Neuron (in vitro differentiated cells): ENCODE measurements at regions not wholly inside any gene's neighbourhood (a gene's known extent, or its start where the extent isn't known, plus 50 kb on each side); places are given as distances from the start of the nearest gene placed in this dataset.
"Not testable (repeated sequence)": the region's sequence is repeated elsewhere in the genome, so short reads cannot be mapped to it uniquely, and the experiment has no call there.

Experiments used
- H2AFZ ChIP-seq: one replicate; pipeline ENCODE4 v1.6.1; 2013; ENCODE audit warnings: low read depth, mild to moderate bottlenecking, inconsistent platforms, low read length, moderate library complexity
- H3K27me3 ChIP-seq: one replicate; pipeline ENCODE4 v1.6.1; 2013; ENCODE audit warnings: low read length; ENCODE audit not compliant: insufficient read depth
- H3K36me3 ChIP-seq: one replicate; pipeline ENCODE4 v1.6.1; 2013; ENCODE audit warnings: low read length; ENCODE audit not compliant: insufficient read depth
- H3K4me1 ChIP-seq: one replicate; pipeline ENCODE4 v1.6.1; 2013; ENCODE audit warnings: low read length; ENCODE audit not compliant: insufficient read depth
- H3K4me3 ChIP-seq: 2 replicates; pipeline ENCODE4 v1.5.1; 2013; ENCODE audit warnings: mild to moderate bottlenecking, low read length, moderate library complexity
- H3K9me3 ChIP-seq: one replicate; pipeline ENCODE4 v1.6.1; 2013; ENCODE audit warnings: low read length

- H3K36me3 ChIP-seq, result no peaks in the 10 kb centered on the region
- no peaks in the 10 kb centered on the region for H3K9me3 ChIP-seq
- H3K4me3 ChIP-seq, result no peak overlapping the region
- no peaks in the 10 kb centered on the region for H3K27me3 ChIP-seq
- no peaks in the 10 kb centered on the region for H3K4me1 ChIP-seq
- H2AFZ ChIP-seq, result no peak overlapping the region
Measured at GRCh38 chr10:7108141-7108540, 302.7 kb downstream of the SFMBT2 start.

DNA sequence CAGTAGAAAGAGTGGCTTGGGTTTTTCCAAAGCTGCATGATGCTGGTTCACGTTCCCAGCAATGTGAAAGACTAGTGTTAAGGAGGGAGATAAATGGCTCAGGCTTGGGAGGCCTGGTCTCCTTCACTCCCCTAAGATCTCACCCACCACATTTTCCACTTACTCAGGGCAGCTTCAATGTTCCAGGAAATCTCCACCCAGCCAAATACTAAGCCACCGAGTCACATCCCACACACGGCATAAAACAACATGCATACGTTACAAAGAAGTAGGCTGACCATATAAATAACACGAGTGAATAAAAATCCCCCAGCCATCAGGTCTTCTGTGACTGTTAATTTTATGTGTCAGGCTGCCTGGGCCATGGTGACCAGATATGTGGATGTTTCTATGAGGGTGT lies 303.5 kb downstream of the SFMBT2 start:
- H3K27me3 ChIP-seq, result no peaks in the 10 kb centered on the region
- H2AFZ ChIP-seq, result no peak overlapping the region
- no peaks in the 10 kb centered on the region for H3K9me3 ChIP-seq
- no peaks in the 10 kb centered on the region for H3K4me1 ChIP-seq
- H3K36me3 ChIP-seq, result no peaks in the 10 kb centered on the region
- H3K4me3 ChIP-seq, result no peak overlapping the region

GRCh38 chr10:7104379-7104778 lies 306.5 kb downstream of the SFMBT2 start:
- H3K27me3 ChIP-seq, H3K4me3 ChIP-seq, H3K36me3 ChIP-seq, H3K9me3 ChIP-seq, H3K4me1 ChIP-seq, H2AFZ ChIP-seq: not testable (repeated sequence)

DNA sequence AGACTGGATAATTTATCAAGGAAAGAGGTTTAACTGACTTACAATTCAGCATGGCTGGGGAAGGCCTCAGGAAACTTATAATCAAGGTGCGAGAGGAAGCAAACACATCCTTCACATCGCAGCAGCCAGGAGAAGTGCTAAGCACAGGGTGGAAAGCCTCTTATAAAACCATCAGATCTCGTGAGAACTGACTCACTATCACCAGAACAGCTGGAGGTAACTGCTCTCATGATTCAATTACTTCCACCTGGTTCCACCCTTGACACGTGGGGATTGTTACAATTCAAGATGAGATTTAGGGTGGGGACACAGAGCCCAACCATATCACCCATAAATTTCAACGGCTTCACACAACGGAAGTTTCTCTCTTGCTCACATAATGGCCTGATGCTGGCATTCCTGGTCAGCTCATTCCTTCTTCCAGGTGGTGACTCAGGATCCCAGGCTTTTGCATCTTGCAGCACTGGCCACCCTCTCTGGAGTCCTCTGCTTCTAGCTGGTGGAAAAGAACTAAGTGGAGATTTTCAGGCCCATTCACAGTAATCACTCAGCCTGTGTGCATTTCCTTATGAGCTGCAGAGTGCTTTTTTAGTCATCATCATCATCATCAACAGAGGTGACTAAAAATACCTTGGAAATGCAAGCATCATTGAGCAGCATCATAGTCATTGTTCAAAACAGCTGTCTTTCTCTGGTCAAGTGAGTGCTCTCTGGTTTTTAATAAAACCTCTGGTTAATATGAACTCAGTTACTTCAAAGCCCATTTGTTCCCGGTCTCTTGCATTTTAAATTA lies 308.1 kb downstream of the SFMBT2 start:
- H3K4me3 ChIP-seq, result no peak overlapping the region
- no peak overlapping the region for H2AFZ ChIP-seq
- no peaks in the 10 kb centered on the region for H3K27me3 ChIP-seq
- H3K9me3 ChIP-seq, result no peaks in the 10 kb centered on the region
- no peaks in the 10 kb centered on the region for H3K4me1 ChIP-seq
- H3K36me3 ChIP-seq, result no peaks in the 10 kb centered on the region

- H3K27me3 ChIP-seq, result no peaks in the 10 kb centered on the region
- no peaks in the 10 kb centered on the region for H3K36me3 ChIP-seq
- H2AFZ ChIP-seq, result no peak overlapping the region
- no peak overlapping the region for H3K4me3 ChIP-seq
- H3K4me1 ChIP-seq, result no peaks in the 10 kb centered on the region
- H3K9me3 ChIP-seq, result no peaks in the 10 kb centered on the region
Measured at GRCh38 chr10:7102084-7102483, 308.8 kb downstream of the SFMBT2 start.

DNA sequence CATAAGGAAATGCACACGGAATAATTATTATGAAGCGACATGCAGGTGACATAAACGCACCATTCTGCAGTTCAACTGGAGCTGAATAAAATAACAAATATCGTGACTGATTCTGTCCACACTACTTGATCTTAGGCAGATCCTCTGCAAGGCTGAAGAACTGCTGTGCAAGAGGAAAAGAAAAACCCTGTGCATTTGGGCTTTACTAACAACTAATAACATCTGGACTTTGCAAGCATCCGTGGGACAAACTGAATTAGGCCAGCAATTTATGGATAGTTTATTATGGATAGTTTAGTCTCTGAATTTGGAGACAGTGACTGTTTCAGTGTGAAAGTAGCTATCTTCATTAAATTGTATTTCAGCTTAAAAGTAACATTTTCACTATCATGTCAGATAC lies 309.4 kb downstream of the SFMBT2 start:
- Histone ChIP-seq H3K36me3 (no peaks in the 10 kb centered on the region), H3K4me1 (no peaks in the 10 kb centered on the region), H2AFZ (no peak overlapping the region), H3K9me3 (no peaks in the 10 kb centered on the region), H3K4me3 (no peak overlapping the region), H3K27me3 (no peaks in the 10 kb centered on the region)

- Histone ChIP-seq H3K27me3 (no peaks in the 10 kb centered on the region), H3K36me3 (no peaks in the 10 kb centered on the region), H3K4me1 (no peaks in the 10 kb centered on the region), H3K9me3 (no peaks in the 10 kb centered on the region), H2AFZ (no peak overlapping the region), H3K4me3 (no peak overlapping the region)
Measured at GRCh38 chr10:7100032-7100702, 310.7 kb downstream of the SFMBT2 start.

GRCh38 chr10:7098160-7098762 lies 312.6 kb downstream of the SFMBT2 start:
- no peaks in the 10 kb centered on the region for H3K36me3 ChIP-seq

GRCh38 chr10:7094781-7095180 lies 316.1 kb downstream of the SFMBT2 start:
- H3K36me3 ChIP-seq, result no peaks in the 10 kb centered on the region
- no peaks in the 10 kb centered on the region for H3K9me3 ChIP-seq
- no peak overlapping the region for H2AFZ ChIP-seq
- H3K4me1 ChIP-seq, result no peaks in the 10 kb centered on the region
- H3K4me3 ChIP-seq, result no peak overlapping the region
- no peaks in the 10 kb centered on the region for H3K27me3 ChIP-seq

More at GRCh38 chr10:7098160-7098762, 312.6 kb downstream of the SFMBT2 start:
- Histone ChIP-seq H3K4me3 (no peak overlapping the region), H3K9me3 (no peaks in the 10 kb centered on the region), H3K27me3 (no peaks in the 10 kb centered on the region), H3K4me1 (no peaks in the 10 kb centered on the region), H2AFZ (no peak overlapping the region)

- Histone ChIP-seq H3K27me3 (no peaks in the 10 kb centered on the region), H3K4me3 (no peak overlapping the region), H3K9me3 (no peaks in the 10 kb centered on the region), H2AFZ (no peak overlapping the region), H3K4me1 (no peaks in the 10 kb centered on the region), H3K36me3 (no peaks in the 10 kb centered on the region)
Measured at GRCh38 chr10:7093368-7093767, 317.5 kb downstream of the SFMBT2 start.

DNA sequence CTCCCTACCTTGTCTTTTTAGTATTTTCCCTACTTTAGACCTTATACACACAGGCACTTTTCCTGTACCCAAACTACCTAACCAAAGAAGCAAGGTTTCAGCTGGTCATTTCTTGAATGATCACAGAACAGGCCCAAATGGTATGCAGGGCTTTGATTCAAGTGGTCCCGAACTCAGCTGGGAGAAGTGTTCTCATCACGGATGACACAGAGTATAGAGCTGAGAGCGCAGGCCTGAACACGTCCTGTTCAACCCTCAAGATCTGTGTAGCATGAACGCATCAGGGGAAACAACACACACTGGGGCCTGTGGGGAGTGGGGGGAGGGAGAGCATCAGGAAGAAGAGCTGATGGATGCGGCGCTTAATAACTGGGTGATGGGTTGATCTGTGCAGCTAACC lies 318.2 kb downstream of the SFMBT2 start:
- no peaks in the 10 kb centered on the region for H3K27me3 ChIP-seq
- no peak overlapping the region for H2AFZ ChIP-seq
- no peak overlapping the region for H3K4me3 ChIP-seq
- H3K4me1 ChIP-seq, result no peaks in the 10 kb centered on the region
- H3K9me3 ChIP-seq, result no peaks in the 10 kb centered on the region
- no peaks in the 10 kb centered on the region for H3K36me3 ChIP-seq

DNA sequence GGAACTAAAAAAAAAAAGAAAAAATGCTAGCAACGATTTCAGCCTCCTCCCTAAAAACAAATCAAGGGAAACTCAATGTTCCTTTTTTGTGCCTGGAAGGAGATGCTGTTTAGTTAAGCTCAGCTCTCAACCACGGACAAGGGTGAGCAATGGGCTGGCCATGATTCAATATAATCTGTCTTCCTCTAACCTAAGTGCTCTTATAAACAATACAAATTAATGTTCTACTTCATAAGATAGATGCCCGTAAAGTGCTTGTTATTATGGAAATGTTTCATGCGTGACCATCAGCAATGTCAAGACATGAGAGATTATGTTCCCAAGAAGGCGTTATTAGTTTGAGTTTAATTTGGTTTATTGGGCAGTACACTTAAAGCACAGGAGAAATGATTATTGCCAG lies 320.3 kb downstream of the SFMBT2 start:
- H3K36me3 ChIP-seq, result no peaks in the 10 kb centered on the region
- H3K9me3 ChIP-seq, result no peaks in the 10 kb centered on the region
- no peaks in the 10 kb centered on the region for H3K27me3 ChIP-seq
- no peak overlapping the region for H3K4me3 ChIP-seq
- no peak overlapping the region for H2AFZ ChIP-seq
- peaks cover 4% of the 10 kb centered on the region for H3K4me1 ChIP-seq

DNA sequence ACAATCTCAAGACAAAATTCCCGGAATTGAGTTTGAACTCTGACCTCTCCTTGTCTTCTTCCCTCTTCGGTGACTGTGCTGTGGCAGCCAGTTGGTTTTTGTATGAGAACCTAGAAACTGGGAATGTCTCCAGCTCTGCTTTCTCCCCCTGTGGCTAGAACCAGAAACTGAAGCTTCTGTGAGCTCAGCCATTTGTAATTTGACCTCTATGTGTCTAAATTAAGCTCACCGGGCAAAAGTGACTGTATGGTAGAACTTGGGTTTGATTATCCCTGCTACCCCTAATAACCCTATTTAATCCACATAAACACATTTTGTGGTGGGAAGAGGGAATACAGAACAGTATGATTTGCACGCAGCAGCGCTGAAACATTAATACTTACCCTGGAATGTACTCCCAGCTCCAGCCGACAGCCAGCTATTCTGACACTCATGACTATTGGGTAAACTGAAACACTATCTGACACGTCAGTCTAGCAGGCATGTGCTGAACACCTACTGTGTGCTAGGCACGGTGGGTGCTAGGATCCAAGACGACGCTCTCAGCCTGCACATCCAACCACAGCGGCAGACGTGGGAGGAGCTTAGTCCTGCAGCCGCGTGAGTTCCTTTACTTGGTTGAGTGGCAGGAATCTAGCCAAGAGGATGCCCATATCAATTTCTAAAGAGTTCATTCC lies 324.8 kb downstream of the SFMBT2 start:
- no peaks in the 10 kb centered on the region for H3K36me3 ChIP-seq
- no peaks in the 10 kb centered on the region for H3K27me3 ChIP-seq
- H2AFZ ChIP-seq, result peak overlapping the region; percentile 80
- H3K9me3 ChIP-seq, result no peaks in the 10 kb centered on the region
- peak overlapping the region; percentile 47 for H3K4me3 ChIP-seq
- H3K4me1 ChIP-seq, result peaks cover 21% of the 10 kb centered on the region
